GM23338 (cell line): ENCODE measurements at regions not wholly inside any gene's neighbourhood (a gene's known extent, or its start where the extent isn't known, plus 50 kb on each side); places are given as distances from the start of the nearest gene placed in this dataset.

Source experiments
- ATAC-seq: fragments of 200-7000 bp; cut with Tn5 transposase; 3 replicates; pipeline ENCODE4 v1.9.1; 2020
- DNase-seq: peaks from one replicate; pipeline ENCODE4 v3.0.0-alpha.2; 2015; ENCODE audit warnings: low spot score
- H2AFZ ChIP-seq: fragments of 200-600 bp; sonication (generic); 2 replicates; pipeline ENCODE4 v1.8.0; 2016; ENCODE audit warnings: antibody characterized with exemption, mild to moderate bottlenecking, moderate library complexity
- H3F3A ChIP-seq: fragments of 200-600 bp; sonication (generic); replicated peaks from 2 replicates; pipeline ENCODE4 v1.8.0; 2017; ENCODE audit warnings: antibody characterized with exemption, mixed run types, low read depth
- H3K27ac ChIP-seq: fragments of 200-600 bp; sonication (generic); 2 replicates; pipeline ENCODE4 v1.6.1; 2016; ENCODE audit warnings: low read depth
- H3K27me3 ChIP-seq: fragments of 200-600 bp; sonication (generic); 2 replicates; pipeline ENCODE4 v1.8.0; 2016; ENCODE audit warnings: mild to moderate bottlenecking, mixed run types, moderate library complexity; ENCODE audit not compliant: insufficient read depth
- H3K36me3 ChIP-seq: fragments of 200-600 bp; sonication (generic); 2 replicates; pipeline ENCODE4 v1.8.0; 2016; ENCODE audit warnings: mild to moderate bottlenecking; ENCODE audit not compliant: insufficient read depth
- H3K4me1 ChIP-seq: fragments of 200-600 bp; sonication (generic); 2 replicates; pipeline ENCODE4 v1.8.0; 2016; ENCODE audit warnings: mild to moderate bottlenecking, moderate library complexity; ENCODE audit not compliant: insufficient read depth
- H3K4me2 ChIP-seq: fragments of 200-600 bp; sonication (generic); 2 replicates; pipeline ENCODE4 v1.7.1; 2017; ENCODE audit warnings: mixed run types
- H3K4me3 ChIP-seq: fragments of 200-600 bp; sonication (generic); 2 replicates; pipeline ENCODE4 v1.6.1; 2016; ENCODE audit warnings: mixed run types
- H3K79me2 ChIP-seq: fragments of 200-600 bp; sonication (generic); replicated peaks from 2 replicates; pipeline ENCODE4 v1.8.0; 2017; ENCODE audit warnings: mild to moderate bottlenecking; ENCODE audit not compliant: insufficient read depth
- H3K9me2 ChIP-seq: fragments of 200-600 bp; sonication (generic); 2 replicates; pipeline ENCODE4 v1.8.0; 2017; ENCODE audit not compliant: insufficient read depth
- H4K20me1 ChIP-seq: fragments of 200-600 bp; sonication (generic); replicated peaks from 2 replicates; pipeline ENCODE4 v1.8.0; 2017; ENCODE audit warnings: mild to moderate bottlenecking; ENCODE audit not compliant: insufficient read depth
- H3K27ac Mint-ChIP-seq: 2 replicates; pipeline ENCODE4 v1.8.0; 2020; ENCODE audit warnings: inconsistent platforms, mild to moderate bottlenecking, moderate library complexity, mixed read lengths
- H3K27me3 Mint-ChIP-seq: 3 replicates; pipeline ENCODE4 v1.8.0; 2022; ENCODE audit warnings: low read depth, mild to moderate bottlenecking, moderate library complexity, mixed read lengths, inconsistent platforms; ENCODE audit not compliant: insufficient read depth, poor library complexity
- H3K36me3 Mint-ChIP-seq: 3 replicates; pipeline ENCODE4 v1.8.0; 2021; ENCODE audit warnings: low read depth, mild to moderate bottlenecking, inconsistent platforms, moderate library complexity, mixed read lengths
- H3K4me1 Mint-ChIP-seq: 3 replicates; pipeline ENCODE4 v1.8.0; 2020; ENCODE audit warnings: mild to moderate bottlenecking, inconsistent platforms, mixed read lengths
- H3K4me3 Mint-ChIP-seq: 3 replicates; pipeline ENCODE4 v1.8.0; 2021; ENCODE audit warnings: moderate library complexity, mild to moderate bottlenecking, inconsistent platforms, mixed read lengths
- H3K9me3 Mint-ChIP-seq: 3 replicates; pipeline ENCODE4 v1.8.0; 2020; ENCODE audit warnings: moderate library complexity, mild to moderate bottlenecking, inconsistent platforms, mixed read lengths
- CREB1 ChIP-seq: fragments of 250-450 bp; sonication (Bioruptor Pico); IDR thresholded peaks from 2 replicates; pipeline ENCODE4 v1.5.0; 2020; ENCODE audit warnings: low read depth, mild to moderate bottlenecking, moderate library complexity
- CTCF ChIP-seq, 2 experiments: fragments of 200-600 bp in 1 of 2; sonication (generic) in 1 of 2; conservative IDR thresholded peaks; 2 replicates each; pipeline versions ENCODE4 v1.5.1 to v1.6.1; 2016 to 2017; ENCODE audit warnings: antibody characterized with exemption in 2 of 2, low read depth in 2 of 2, mild to moderate bottlenecking in 2 of 2, moderate library complexity in 1 of 2
- ETS1 ChIP-seq: IDR thresholded peaks from 2 replicates; pipeline ENCODE4 v1.6.1; 2016; ENCODE audit warnings: antibody characterized with exemption
- EZH2 ChIP-seq: fragments of 200-600 bp; sonication (generic); IDR thresholded peaks from one replicate; pipeline ENCODE4 v1.8.0; 2017; ENCODE audit warnings: antibody characterized with exemption, mild to moderate bottlenecking, low read depth; ENCODE audit not compliant: unreplicated experiment
- EZH2phosphoT487 ChIP-seq: fragments of 200-600 bp; sonication (generic); IDR thresholded peaks from one replicate; pipeline ENCODE4 v1.8.1; 2018; ENCODE audit warnings: antibody characterized with exemption; ENCODE audit not compliant: unreplicated experiment
- JUNB ChIP-seq: IDR thresholded peaks from one replicate; pipeline ENCODE4 v1.6.1; 2016; ENCODE audit warnings: antibody characterized with exemption; ENCODE audit not compliant: unreplicated experiment
- NANOG ChIP-seq: IDR thresholded peaks from 2 replicates; pipeline ENCODE4 v1.6.1; 2016; ENCODE audit warnings: antibody characterized with exemption, borderline replicate concordance
- POLR2AphosphoS5 ChIP-seq: IDR thresholded peaks from 2 replicates; pipeline ENCODE4 v1.6.1; 2016; ENCODE audit warnings: antibody characterized with exemption, low read depth
- REST ChIP-seq: IDR thresholded peaks from one replicate; pipeline ENCODE4 v1.6.1; 2018; ENCODE audit warnings: antibody characterized with exemption; ENCODE audit not compliant: unreplicated experiment
- STAT1 ChIP-seq: IDR thresholded peaks from one replicate; pipeline ENCODE4 v1.6.1; 2016; ENCODE audit warnings: antibody characterized with exemption; ENCODE audit not compliant: unreplicated experiment
- ZNF114 ChIP-seq: fragments of 250-450 bp; sonication (Bioruptor Pico); IDR thresholded peaks from 2 replicates; pipeline ENCODE4 v1.5.0; 2020; ENCODE audit warnings: mild to moderate bottlenecking, moderate library complexity
- ZNF331 ChIP-seq: fragments of 250-450 bp; sonication (Bioruptor Pico); IDR thresholded peaks from 2 replicates; pipeline ENCODE4 v1.5.0; 2020; ENCODE audit warnings: low read depth, mild to moderate bottlenecking, moderate library complexity
- ZNF462 ChIP-seq: fragments of 250-450 bp; sonication (Bioruptor Pico); IDR thresholded peaks from 2 replicates; pipeline ENCODE4 v1.5.0; 2020; ENCODE audit warnings: mild to moderate bottlenecking, moderate library complexity

GRCh38 chr17:45708707-45709290 lies 75.3 kb upstream of the CRHR1 start:
- Histone ChIP-seq H4K20me1 (no peaks in the 10 kb centered on the region), H3K4me3 (no peak overlapping the region), H3K9me2 (no peaks in the 10 kb centered on the region), H3K27me3 (no peaks in the 10 kb centered on the region), H3F3A (no peaks in the 10 kb centered on the region), H2AFZ (no peak overlapping the region), H3K27ac (no peak overlapping the region), H3K4me1 (no peaks in the 10 kb centered on the region), H3K36me3 (no peaks in the 10 kb centered on the region), H3K79me2 (no peaks in the 10 kb centered on the region), H3K4me2 (no peak overlapping the region)
- no peaks in the 10 kb centered on the region for H3K9me3 Mint-ChIP-seq
- no peak for DNase-seq
- H3K36me3 Mint-ChIP-seq = no peaks in the 10 kb centered on the region
- peaks cover 5% of the 10 kb centered on the region for H3K27me3 Mint-ChIP-seq
- TF ChIP-seq JUNB (no peak), EZH2phosphoT487 (no peak), ZNF114 (no peak), ZNF331 (CRISPR knock-in tag) (no peak), REST (no peak), ZNF462 (CRISPR knock-in tag) (no peak), POLR2AphosphoS5 (no peak), CTCF (conservative IDR thresholded peaks at IDR 0.05; ENCODE audit: low read depth in 2 of 2) (no peak), CREB1 (CRISPR knock-in tag) (no peak), EZH2 (no peak), NANOG (no peak), ETS1 (no peak), STAT1 (no peak)
- no peak for ATAC-seq
- H3K4me3 Mint-ChIP-seq = no peak overlapping the region
- peaks cover 23% of the 10 kb centered on the region for H3K4me1 Mint-ChIP-seq
- H3K27ac Mint-ChIP-seq = no peak overlapping the region
